Right lobe of liver (tissue), 6 donors: ENCODE measurements at regions not wholly inside any gene's neighbourhood (a gene's known extent, or its start where the extent isn't known, plus 50 kb on each side); places are given as distances from the start of the nearest gene placed in this dataset.

Source experiments
- ATAC-seq, 4 donors: fragments of 200-7000 bp; cut with Tn5 transposase; one replicate each; pipeline ENCODE4 v1.9.1; 2020; ENCODE audit warnings: mild to moderate bottlenecking in 4 of 4, moderate library complexity in 4 of 4
- DNase-seq, 3 donors: peaks; one replicate each; pipeline ENCODE4 v3.0.0-alpha.2; 2020
- H3K27ac ChIP-seq, 3 donors: fragments of 200-600 bp; one replicate each; pipeline ENCODE4 v1.8.0; 2022
- H3K27me3 ChIP-seq, 2 donors: fragments of 200-600 bp; one replicate each; pipeline ENCODE4 v1.8.0; 2022
- H3K36me3 ChIP-seq, 4 donors: fragments of 200-600 bp; sonication (generic) in 1 of 4; one replicate each; pipeline versions ENCODE4 v1.5.1 to v1.8.0; 2017 to 2022; ENCODE audit warnings: control low read depth in 1 of 4
- H3K4me1 ChIP-seq, 4 donors: fragments of 200-600 bp; sonication (generic) in 1 of 4; one replicate each; pipeline versions ENCODE4 v1.5.1 to v1.8.0; 2017 to 2022; ENCODE audit warnings: control low read depth in 1 of 4
- H3K4me3 ChIP-seq, 3 donors: fragments of 200-600 bp; one replicate each; pipeline ENCODE4 v1.8.0; 2022
- H3K9me3 ChIP-seq, 4 donors: fragments of 200-600 bp; sonication (generic) in 1 of 4; one replicate each; pipeline versions ENCODE4 v1.5.1 to v1.8.0; 2017 to 2022; ENCODE audit warnings: control low read depth in 1 of 4
- CTCF ChIP-seq, 4 donors: fragments of 200-600 bp in 3 of 4; fragments of 450-650 bp in 1 of 4; IDR thresholded peaks; one replicate each; pipeline versions ENCODE4 v1.5.1 to v1.8.0; 2016 to 2022; ENCODE audit warnings: antibody characterized with exemption in 4 of 4, mild to moderate bottlenecking in 2 of 4
- POLR2A ChIP-seq: fragments of 450-650 bp; IDR thresholded peaks from one replicate; pipeline ENCODE4 v1.6.1; 2017; ENCODE audit warnings: antibody characterized with exemption, mild to moderate bottlenecking
- WGBS: methylation state at CpG from one replicate; pipeline ENCODE4 v1.1.6; 2018; ENCODE audit warnings: low coverage, low lambda C conversion rate; ENCODE audit not compliant: insufficient coverage; ENCODE audit errors: missing lambda C conversion rate; 5-methylcytosine and 5-hydroxymethylcytosine counted together
- intact Hi-C, 2 donors: fragments of 100-400 bp; cut with DNase I; formaldehyde crosslinking; loops; one replicate each; pipeline versions ENCODE4 v1.11.2 to v1.14.1; 2022
- donor health status: DM: no; HTN: yes; CAD: no.
- donor health status: DM: no; HTN: no; CAD: no.
- donor health status: DM: no; HTN: no; CAD: no.
- donor health status: DM: no; HTN: yes; CAD: no.
- donor health status: DM: no; HTN: yes; CAD: no.

- Histone ChIP-seq H3K9me3 (no peaks in the 10 kb centered on the region), H3K4me3 (no peak overlapping the region), H3K27ac (no peak overlapping the region), H3K4me1 (no peaks in the 10 kb centered on the region), H3K36me3 (no peaks in the 10 kb centered on the region), H3K27me3 (no peaks in the 10 kb centered on the region)
- no peak for TF ChIP-seq POLR2A
- no peak for TF ChIP-seq CTCF (IDR thresholded peaks at IDR 0.05)
- DNase-seq (no peak), ATAC-seq (no peak)
- 55% methylated on average over 5 of the region's 5 CpGs for WGBS
- intact Hi-C loops: no loop called here
These were observed 102.7 kb upstream of the TAF11L2 start for GRCh38 chr5:17395106-17395880.

GRCh38 chr5:17396247-17396646 lies 101.8 kb upstream of the TAF11L2 start:
- no peaks in the 10 kb centered on the region for H3K27me3 ChIP-seq
- no peaks in the 10 kb centered on the region for H3K36me3 ChIP-seq
- no peak overlapping the region for H3K27ac ChIP-seq
- ATAC-seq (no peak), DNase-seq (no peak)
- no peaks in the 10 kb centered on the region for H3K4me1 ChIP-seq
- TF ChIP-seq POLR2A: no peak
- 39% methylated on average over 4 of the region's 4 CpGs for WGBS
- no peaks in the 10 kb centered on the region for H3K9me3 ChIP-seq
- no peak overlapping the region for H3K4me3 ChIP-seq
- intact Hi-C loops: no loop called here

GRCh38 chr5:17398431-17398830 lies 99.6 kb upstream of the TAF11L2 start:
- TF ChIP-seq POLR2A (no peak), CTCF (IDR thresholded peaks at IDR 0.05) (no peak)
- no peak for DNase-seq
- H3K4me1 ChIP-seq: no peaks in the 10 kb centered on the region

GRCh38 chr5:17398866-17399835 lies 98.9 kb upstream of the TAF11L2 start:
- no peak for DNase-seq

More at GRCh38 chr5:17398431-17398830, 99.6 kb upstream of the TAF11L2 start:
- intact Hi-C loops: no loop called here
- Histone ChIP-seq H3K9me3 (no peaks in the 10 kb centered on the region), H3K4me3 (no peak overlapping the region), H3K27me3 (no peaks in the 10 kb centered on the region), H3K27ac (no peak overlapping the region), H3K36me3 (no peaks in the 10 kb centered on the region)
- ATAC-seq: peak in 1 of 4 donors; percentile 16
- WGBS: 22% methylated on average over 4 of the region's 4 CpGs

More at GRCh38 chr5:17398866-17399835, 98.9 kb upstream of the TAF11L2 start:
- Histone ChIP-seq H3K27me3 (no peaks in the 10 kb centered on the region), H3K27ac (no peak overlapping the region), H3K36me3 (no peaks in the 10 kb centered on the region), H3K9me3 (no peaks in the 10 kb centered on the region), H3K4me3 (no peak overlapping the region), H3K4me1 (no peaks in the 10 kb centered on the region)
- ATAC-seq: peak in 2 of 4 donors; percentile 36 to 63
- TF ChIP-seq POLR2A: no peak
- no peak for TF ChIP-seq CTCF (IDR thresholded peaks at IDR 0.05)
- intact Hi-C loops: no loop called here
- 49% methylated on average over 7 of the region's 7 CpGs for WGBS
